Ovary (tissue), 3 donors: ENCODE measurements at regions not wholly inside any gene's neighbourhood (a gene's known extent, or its start where the extent isn't known, plus 50 kb on each side); places are given as distances from the start of the nearest gene placed in this dataset.

Experiments
- CTCF ChIP-seq, 3 donors: fragments of 450-650 bp in 2 of 3; fragments of 200-600 bp in 1 of 3; IDR thresholded peaks; one replicate each; pipeline versions ENCODE4 v1.5.1 to v1.8.0; 2016 to 2022; ENCODE audit warnings: antibody characterized with exemption in 3 of 3, mild to moderate bottlenecking in 1 of 3
- POLR2A ChIP-seq: fragments of 450-650 bp; IDR thresholded peaks from one replicate; pipeline ENCODE4 v1.6.1; 2017; ENCODE audit warnings: antibody characterized with exemption, mild to moderate bottlenecking, moderate library complexity
- donor health status: DM: no; HTN: no; CAD: no.

DNA sequence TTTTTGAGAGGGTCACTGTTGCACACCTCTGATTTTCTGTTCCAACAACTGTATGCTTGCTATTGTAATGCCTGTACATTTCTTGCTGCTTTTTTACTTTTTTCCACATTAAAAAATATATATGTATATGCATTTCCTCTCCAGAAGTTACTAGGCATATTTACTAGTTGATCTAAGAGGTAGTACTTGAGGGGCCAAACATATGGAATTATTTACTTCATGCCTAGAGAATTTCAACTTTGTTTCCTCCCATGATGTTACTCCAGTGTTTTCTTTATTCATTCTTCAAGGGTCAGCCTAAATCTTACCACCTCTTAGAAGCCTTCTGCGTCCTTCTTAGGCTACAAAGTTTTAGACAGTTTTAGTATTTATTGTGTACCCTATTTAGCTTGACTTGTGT is 122.7 kb downstream of the NMUR2 start:
- TF ChIP-seq CTCF (IDR thresholded peaks at IDR 0.05) = no peak
- TF ChIP-seq POLR2A = no peak
